HG03280 (cell line): ENCODE measurements at regions not wholly inside any gene's neighbourhood (a gene's known extent, or its start where the extent isn't known, plus 50 kb on each side); places are given as distances from the start of the nearest gene placed in this dataset.
"Not testable (repeated sequence)": the region's sequence is repeated elsewhere in the genome, so short reads cannot be mapped to it uniquely, and the experiment has no call there.

Source experiments
- ATAC-seq: cut with Tn5 transposase; IDR thresholded peaks from one replicate; pipeline ENCODE4 v1.9.1; 2021; ENCODE audit warnings: mild to moderate bottlenecking, moderate library complexity; ENCODE audit not compliant: unreplicated experiment

DNA sequence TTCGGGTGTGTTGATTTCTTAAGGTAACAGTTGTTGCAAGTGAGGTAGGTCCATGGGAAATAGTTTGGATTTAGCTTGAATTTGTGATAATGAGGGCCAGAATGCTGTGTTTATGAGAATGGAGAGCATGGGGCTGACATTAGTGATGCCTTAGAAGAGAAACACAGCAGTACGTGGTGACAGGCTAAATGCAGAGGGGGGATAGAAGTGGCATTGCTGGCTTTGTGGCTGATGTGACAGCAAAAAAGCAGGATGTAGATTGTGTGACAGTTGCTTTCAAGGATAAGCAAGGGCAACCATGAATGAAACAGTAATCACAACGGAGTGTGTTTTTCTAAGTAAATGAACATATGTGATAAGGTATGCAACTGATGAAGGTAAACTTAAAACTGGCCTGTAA, 103.4 kb upstream of the SGCD start:
- no peak for ATAC-seq

DNA sequence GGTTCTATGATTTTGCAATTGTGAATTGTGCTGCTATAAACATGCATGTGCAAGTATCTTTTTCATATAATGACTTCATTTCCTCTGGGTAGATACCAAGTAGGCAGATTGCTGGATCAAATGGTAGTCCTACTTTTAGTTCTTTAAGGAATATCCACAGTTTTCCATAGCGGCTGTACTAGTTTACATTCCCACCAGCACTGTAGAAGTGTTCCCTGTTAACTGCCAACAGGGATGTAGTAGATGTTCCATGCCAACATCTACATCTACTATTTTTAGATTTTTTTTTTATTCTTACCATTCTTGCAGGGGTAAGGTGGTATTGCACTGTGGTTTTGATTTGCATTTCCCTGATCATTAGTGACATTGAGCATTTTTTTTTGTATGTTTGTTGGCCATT, 100.5 kb upstream of the SGCD start:
- ATAC-seq: not testable (repeated sequence)

DNA sequence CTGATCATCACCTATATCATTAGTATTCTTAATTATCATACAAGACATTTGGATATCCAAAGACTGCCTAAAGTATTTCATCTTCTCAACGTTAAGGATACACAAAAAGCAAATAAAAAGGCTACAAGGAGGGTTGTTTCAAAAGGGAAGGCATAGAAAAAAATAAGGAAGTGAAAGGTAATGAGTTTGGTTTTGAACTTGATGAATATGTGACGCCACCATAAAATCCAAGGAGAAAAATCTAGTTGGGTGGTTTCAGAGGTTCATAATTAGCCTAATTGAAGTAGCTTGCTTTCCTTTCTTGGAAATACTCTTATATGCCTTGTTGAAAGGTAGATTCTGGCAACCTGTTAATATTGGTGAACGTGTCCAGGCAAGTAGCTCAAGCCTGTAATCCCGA, 96.1 kb upstream of the SGCD start:
- ATAC-seq: no peak

DNA sequence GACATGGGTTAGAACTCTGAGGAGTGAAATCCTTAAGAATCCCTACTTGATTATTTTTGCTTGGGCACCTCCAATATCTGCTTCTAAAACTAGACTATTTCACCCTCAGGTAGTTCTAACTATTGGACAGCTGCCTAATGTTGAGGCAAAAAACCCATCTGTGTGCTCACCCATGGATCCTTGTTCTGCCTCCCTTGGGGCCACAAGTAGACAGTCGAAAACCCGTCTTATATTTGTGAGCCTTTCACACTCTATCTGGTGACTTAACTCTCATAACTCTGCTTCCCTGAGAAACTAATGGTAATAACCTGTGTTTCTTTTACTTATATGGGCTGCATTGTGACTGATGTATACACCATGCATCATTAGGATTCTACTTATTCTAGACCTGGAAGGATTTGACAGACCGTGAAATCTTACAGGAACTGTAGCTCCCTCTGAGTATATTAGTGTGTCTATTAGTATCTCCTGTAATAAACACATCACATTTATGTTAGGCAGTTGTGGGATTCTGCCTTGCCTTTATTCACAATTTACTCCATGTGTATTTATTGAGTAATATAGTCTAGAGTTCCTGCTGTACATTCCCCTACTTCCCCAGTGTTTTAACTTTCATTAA, 94.6 kb upstream of the SGCD start:
- ATAC-seq: no peak

DNA sequence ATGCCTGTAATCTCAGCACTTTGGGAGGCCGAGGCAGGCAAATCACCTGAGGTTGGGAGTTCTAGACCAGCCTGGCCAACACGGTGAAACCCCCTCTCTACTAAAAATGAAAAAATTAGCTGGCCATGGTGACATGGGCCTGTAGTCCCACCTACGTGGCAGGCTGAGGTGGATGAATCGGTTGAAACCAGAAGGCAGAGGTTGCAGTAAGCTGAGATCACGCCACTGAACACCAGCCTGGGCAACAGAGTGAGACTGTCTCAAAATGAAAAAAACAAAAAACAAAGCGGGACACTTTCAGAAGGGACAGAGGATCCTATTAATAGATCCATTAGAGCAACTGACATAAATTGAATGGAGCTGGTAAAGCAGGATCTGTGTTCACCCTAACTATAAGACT, 89.6 kb upstream of the SGCD start:
- ATAC-seq: no peak

DNA sequence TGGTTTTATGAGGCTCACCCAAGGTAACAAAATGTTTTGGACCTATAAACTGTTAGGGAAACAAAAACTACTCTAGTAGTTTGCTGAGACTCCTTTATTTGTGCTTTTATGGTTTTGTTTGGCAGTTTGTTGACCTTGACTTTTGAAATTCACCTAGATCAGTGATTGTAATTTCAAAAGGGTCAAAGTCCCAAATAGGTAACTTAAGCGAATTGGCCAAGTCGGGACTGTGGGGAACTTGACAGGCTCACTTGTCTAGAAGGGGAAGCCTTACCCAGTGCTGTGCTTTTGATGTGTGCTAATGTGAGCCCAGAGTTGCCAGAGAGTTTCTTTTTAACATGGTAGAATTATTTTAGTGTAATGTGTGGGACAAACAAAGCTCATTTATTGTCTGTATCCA, 87.2 kb upstream of the SGCD start:
- no peak for ATAC-seq

DNA sequence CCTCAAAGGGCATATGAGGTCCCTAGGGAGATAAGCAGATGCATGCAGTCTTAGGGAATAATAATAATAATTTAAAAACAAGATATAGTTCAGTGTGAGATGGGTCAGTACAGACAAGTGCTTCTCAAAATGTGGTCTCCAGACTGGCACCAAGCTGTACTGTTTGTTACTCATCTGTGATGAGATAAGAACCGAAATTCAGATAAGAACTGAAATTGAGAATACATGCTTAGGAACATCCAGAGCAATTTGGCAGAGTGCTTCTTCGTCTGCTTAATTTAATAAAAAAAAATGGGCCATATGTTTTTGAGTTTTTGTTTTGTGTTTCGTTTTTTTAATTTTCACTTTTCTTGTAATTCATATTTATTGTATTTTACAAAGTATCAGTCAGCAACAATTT, 86.5 kb upstream of the SGCD start:
- ATAC-seq: no peak

DNA sequence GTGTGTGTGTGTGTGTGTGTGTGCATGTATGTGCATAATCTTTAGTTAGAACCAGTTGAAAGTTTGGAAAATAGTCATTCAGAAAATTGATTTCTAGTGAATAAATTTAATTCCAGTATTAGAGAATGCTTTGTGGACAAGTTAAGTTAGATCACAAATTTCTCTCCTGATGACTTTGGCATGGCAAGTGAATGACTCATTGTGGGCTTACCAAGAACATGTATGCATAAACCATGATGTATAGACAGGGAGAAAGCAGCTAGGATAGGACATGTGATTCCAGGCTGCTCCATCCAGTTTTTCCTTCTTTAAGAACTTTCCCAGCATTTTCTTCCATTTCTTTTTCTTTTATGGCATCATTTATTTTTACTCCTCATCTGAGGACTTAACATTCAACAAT, 85.7 kb upstream of the SGCD start:
- no peak for ATAC-seq

DNA sequence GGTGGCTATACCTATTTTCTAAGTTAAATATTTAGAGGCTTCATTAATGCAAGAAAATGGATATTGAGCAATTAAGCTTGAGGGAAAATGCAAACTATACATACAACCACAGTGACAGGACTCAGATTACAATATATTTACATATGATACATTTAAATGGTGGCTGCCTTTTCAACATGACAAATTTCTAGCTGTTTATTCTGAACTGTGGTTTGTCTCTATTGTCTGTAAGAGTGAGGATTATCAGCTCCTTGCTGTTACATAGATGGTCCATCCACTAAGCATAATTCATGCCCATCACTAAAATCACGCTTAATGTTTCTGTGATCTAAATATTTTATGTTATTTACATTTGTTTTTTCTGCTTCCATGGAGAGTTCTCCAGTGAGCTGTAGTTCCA, 81.1 kb upstream of the SGCD start:
- ATAC-seq: no peak

DNA sequence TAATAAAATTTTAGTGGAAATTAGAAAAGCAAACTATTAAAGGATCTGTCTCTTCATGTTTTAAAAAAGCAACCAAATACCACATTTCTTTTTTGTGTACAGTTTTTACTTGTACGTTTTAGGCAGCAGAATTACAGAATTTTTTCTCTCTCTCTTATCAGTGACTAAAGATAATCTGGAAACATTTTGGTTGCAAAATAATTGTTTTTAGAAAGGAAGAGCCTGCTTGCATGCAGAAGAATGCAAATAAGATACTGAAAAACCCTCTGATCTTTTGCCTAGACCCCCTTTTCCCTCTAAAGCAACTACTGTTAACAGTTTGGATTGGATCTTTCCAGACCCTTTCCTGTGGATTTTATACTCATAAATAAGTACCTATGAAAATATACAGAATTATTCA, 75.9 kb upstream of the SGCD start:
- ATAC-seq: no peak

DNA sequence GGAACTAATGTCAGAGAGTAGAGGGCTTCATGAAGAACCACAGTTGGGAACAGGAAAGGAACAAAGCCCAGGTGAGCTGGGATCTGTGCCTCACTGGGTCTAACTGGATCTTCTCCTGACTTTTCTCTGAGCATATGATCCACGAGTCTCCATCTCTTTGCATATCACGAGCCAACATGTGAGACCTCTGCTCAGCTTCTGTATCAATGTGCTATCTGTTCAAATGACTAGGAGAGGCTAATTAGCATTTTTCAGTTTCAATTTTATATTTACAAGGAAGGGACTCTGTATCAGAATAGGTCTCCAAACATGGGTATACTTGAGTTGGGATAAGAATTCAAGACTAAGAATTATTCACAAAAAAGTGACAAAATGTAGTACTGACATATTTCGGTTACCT, 73.8 kb upstream of the SGCD start:
- ATAC-seq: no peak

DNA sequence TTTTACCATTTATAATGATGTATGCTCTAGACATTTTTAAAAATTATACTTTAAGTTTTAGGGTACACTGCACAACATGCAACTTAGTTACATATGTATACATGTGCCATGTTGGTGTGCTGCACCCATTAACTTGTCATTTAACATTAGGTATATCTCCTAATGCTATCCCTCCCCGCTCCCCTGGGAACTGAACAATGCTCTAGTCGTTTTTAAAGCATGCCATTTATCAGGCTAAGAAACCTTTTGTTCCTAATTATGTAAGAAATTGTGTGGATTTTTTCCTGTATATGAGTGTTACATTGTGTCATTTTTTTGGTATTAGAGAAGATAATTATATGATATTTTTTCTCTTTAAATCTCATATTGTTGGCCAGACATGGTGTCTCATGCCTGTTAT, 72.8 kb upstream of the SGCD start:
- no peak for ATAC-seq

DNA sequence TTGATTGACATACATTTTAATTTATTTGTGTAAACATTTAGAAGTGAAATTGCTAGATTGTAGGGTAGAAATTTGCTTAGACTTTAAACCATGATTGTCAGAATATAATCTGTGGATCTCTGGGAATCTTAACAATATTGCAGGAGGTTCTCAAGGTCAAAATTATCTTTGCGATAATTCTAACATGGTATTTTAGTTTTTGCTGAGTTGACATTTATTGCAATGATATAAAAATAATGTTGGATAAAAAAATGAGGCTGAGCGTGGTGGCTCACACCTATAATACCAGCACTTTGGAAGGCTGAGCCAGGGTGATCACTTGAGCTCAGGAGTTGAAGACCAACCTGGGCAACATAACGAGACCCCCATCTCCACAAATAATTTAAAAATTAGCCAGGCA, 70.3 kb upstream of the SGCD start:
- no peak for ATAC-seq

DNA sequence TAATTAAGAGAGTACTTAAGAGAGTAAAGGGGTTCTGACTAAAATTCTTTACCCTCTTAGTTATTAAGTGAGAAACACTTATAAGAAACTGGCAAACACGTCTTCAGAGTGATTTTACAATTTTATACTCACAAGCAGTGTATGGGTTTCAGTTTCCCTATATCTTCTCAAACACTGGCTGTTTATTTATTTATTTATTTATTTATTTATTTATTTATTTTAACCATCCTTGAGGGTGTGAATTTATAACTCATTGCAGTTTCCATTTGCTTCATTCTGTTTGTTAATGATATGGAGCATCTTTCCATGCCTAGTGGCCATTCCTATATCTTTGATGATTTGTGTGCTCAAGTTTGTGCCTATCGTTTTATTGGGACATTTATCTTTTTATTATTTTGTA, 68.0 kb upstream of the SGCD start:
- no peak for ATAC-seq

DNA sequence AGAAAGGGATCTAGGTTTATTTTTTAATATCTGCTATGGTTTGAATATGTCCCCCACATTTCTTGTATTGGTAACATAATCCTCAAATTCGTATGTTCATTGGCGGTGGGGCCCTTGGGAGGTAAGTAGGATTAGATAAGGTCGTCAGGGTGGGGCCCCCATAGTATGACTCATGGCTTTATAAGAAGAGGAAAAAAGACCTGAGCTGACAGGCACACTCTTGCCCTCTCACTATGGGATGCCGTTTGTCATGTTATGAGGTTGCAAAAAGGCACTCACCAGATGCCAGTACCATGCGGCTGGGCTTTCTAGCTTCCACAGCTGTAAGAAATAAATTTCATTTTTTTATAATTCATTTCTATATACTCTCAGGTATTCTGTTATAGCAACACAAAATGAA, 67.3 kb upstream of the SGCD start:
- ATAC-seq: no peak

DNA sequence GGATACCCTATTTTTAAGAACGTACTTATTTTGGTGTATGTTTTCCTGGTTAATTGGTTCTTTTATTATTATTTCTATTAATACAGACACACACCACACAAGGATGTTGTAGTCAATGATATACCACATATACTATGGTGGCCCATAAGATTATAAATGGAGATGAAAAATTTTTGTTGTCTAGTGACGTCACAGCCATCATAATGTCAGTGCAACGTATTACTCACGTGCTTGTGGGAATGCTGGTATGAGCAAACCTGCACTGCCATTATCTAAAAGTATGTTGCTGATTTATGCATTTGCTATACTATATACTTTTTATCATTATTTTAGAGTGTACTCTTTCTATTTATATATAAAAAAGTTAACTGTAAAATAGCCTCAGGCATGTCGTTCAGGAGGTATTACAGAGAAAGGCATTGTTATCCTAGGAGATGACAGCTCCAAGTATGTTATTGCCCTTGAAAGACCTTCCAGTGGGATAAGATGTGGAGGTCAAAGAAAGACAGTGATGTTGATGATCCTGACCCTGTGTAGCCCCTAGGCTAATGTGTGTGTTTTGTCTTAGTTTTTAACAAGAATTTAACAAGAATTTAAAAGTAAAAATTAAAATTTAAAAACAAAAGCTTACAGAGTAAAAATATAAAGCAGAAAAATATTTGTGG, 65.6 kb upstream of the SGCD start:
- no peak for ATAC-seq

DNA sequence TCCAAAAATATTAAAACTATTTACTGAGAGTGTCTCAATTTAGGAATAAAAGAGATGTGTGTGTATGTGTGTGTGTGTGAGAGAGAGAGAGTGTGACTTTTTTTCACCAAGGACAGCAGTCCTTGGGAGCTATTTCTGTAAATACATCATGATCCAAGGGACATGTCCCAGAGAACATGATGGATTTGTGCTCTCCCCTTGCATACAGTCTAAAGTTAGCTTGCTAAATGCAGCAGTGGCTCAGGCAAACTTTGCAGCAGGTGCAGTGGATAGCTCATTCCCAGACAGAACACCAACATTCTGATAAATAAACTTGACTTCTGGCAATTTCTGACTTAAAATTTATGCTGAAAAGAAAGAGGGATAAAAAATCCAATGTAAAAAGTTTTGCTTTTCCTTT, 55.4 kb upstream of the SGCD start:
- ATAC-seq: no peak

DNA sequence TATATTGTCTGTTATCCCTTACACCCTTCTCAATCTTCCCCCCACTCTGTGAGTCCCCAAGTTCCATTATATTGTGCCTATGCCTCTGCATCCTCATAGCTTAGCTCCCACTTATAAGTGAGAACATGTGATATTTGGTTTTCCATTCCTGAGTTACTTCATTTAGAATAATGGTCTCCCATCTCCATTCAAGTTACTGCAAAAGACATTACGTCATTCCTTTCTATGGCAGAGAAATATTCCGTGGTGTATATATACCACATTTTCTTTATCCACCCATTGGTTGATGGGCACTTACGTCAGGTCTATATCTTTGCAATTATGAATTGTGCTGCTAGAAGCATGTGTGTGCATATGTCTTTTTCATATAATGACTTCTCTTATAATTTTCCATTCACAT, 54.8 kb upstream of the SGCD start:
- no peak for ATAC-seq

DNA sequence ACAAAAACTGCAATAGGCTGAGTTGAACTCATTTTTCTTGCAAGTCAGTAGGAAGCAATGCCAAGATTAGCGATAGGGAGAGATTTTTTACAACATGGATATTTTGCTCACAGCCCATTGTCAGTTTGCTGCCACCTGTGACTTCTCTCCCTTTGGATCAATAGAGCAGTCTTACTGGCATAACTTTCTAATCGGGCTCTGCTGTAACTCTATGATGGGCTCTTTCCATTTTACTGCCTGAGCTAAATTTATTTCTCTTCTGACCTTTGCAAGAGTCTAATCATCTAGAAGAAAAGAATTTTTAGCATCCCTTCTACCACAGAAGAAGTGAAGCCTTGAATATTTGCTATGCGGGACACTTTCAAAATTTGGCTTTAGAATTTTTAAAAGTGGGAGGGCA, 53.6 kb upstream of the SGCD start:
- no peak for ATAC-seq

DNA sequence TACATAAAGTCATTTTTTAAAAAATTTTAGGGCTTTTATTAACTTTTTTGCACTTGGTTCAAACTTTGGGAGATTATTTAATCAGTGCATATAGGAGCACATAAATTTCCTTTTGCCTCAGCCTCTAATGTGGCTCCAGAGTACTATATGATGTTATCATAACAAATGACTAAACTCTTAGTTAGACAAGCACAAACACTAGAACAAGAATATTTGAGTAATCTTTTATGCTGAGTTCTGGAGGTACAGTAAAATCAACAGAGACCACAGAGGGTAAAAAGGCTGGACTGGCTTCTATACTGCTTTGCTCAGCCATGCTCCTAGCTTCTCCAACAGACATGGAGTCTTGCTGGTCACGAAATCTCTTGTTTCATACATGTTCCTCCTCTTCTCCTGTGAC, 52.5 kb upstream of the SGCD start:
- no peak for ATAC-seq
